ENCODE measurements at regions not wholly inside any gene's neighbourhood (a gene's known extent, or its start where the extent isn't known, plus 50 kb on each side); places are given as distances from the start of the nearest gene placed in this dataset.

- TF ChIP-seq, protein P1, sequence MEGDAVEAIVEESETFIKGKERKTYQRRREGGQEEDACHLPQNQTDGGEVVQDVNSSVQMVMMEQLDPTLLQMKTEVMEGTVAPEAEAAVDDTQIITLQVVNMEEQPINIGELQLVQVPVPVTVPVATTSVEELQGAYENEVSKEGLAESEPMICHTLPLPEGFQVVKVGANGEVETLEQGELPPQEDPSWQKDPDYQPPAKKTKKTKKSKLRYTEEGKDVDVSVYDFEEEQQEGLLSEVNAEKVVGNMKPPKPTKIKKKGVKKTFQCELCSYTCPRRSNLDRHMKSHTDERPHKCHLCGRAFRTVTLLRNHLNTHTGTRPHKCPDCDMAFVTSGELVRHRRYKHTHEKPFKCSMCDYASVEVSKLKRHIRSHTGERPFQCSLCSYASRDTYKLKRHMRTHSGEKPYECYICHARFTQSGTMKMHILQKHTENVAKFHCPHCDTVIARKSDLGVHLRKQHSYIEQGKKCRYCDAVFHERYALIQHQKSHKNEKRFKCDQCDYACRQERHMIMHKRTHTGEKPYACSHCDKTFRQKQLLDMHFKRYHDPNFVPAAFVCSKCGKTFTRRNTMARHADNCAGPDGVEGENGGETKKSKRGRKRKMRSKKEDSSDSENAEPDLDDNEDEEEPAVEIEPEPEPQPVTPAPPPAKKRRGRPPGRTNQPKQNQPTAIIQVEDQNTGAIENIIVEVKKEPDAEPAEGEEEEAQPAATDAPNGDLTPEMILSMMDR (IDR thresholded peaks at IDR 0.05), result no peak
- no peak for TF ChIP-seq POLR2A (IDR thresholded peaks at IDR 0.05)
These were observed 262.4 kb downstream of the AGTPBP1 start for GRCh38 chr9:85479305-85479704.
